ENCODE measurements at regions not wholly inside any gene's neighbourhood (a gene's known extent, or its start where the extent isn't known, plus 50 kb on each side); places are given as distances from the start of the nearest gene placed in this dataset.

GRCh38 chr10:130345728-130346127 lies 209.5 kb downstream of the GLRX3 start:
- ChIA-PET CTCF (no interaction called here), POLR2A (ENCODE audit: unreplicated experiment) (no interaction called here)
- Histone ChIP-seq H3K23ac (ENCODE audit: low read depth, low read length) (no peak overlapping the region), H3K4me2 (ENCODE audit: low read depth, low read length) (no peak overlapping the region), H3K9ac (ENCODE audit: low read depth, low read length) (no peak overlapping the region), H3K18ac (ENCODE audit: low read depth, low read length) (no peak overlapping the region), H3K27ac (ENCODE audit: insufficient read depth, low read length) (no peak overlapping the region), H2BK15ac (ENCODE audit: low read depth, low read length) (no peak overlapping the region), H3K56ac (ENCODE audit: extremely low read depth, insufficient read depth, low read length) (no peak overlapping the region), H2AFZ (replicated peaks; ENCODE audit: low read length, poor library complexity) (no peak overlapping the region), H3K14ac (replicated peaks; ENCODE audit: low read depth, low read length) (no peak overlapping the region), H4K8ac (ENCODE audit: low read depth in 2 of 2, low read length in 2 of 2) (no peak overlapping the region), H3K9me1 (ENCODE audit: insufficient read depth, low read length) (no peaks in the 10 kb centered on the region), H3K4me3 (ENCODE audit: insufficient read depth, low read depth, low read length) (no peak overlapping the region), H3K4ac (ENCODE audit: low read depth, low read length) (no peak overlapping the region), H3K4me1 (ENCODE audit: control insufficient read depth, insufficient read depth, low read length) (no peaks in the 10 kb centered on the region), H3K9me3 (ENCODE audit: control insufficient read depth, insufficient read depth, low read length) (peaks cover 24% of the 10 kb centered on the region), H4K91ac (ENCODE audit: insufficient read depth, low read depth, low read length) (no peak overlapping the region), H4K20me1 (ENCODE audit: insufficient read depth, low read length) (no peaks in the 10 kb centered on the region), H3K36me3 (ENCODE audit: control insufficient read depth, insufficient read depth, low read length) (no peaks in the 10 kb centered on the region), H2AK9ac (replicated peaks; ENCODE audit: low read depth, low read length, poor library complexity) (no peak overlapping the region), H2BK120ac (ENCODE audit: low read depth, low read length) (no peak overlapping the region), H2BK20ac (ENCODE audit: low read depth, low read length) (no peak overlapping the region), H3K79me1 (ENCODE audit: low read depth in 1 of 2, low read length in 2 of 2) (no peaks in the 10 kb centered on the region), H4K5ac (ENCODE audit: low read depth, low read length) (no peak overlapping the region), H3K27me3 (ENCODE audit: control insufficient read depth, insufficient read depth, low read length) (no peaks in the 10 kb centered on the region), H2AK5ac (ENCODE audit: low read depth, low read length) (no peak overlapping the region), H2BK5ac (ENCODE audit: low read depth, low read length, poor library complexity, severe bottlenecking) (no peak overlapping the region)
- BruUV-seq (replicated peaks): no TSS peak
- no peak for DNase-seq
- in situ Hi-C loops (cut with MboI; ENCODE audit: low sequenced_read_pairs) (no loop called here), intact Hi-C loops (cut with micrococcal nuclease) (no loop called here), dilution Hi-C loops (cut with HindIII; ENCODE audit: low sequenced_read_pairs, unreplicated experiment) (no loop called here)
- no peak for TF ChIP-seq POLR2A (IDR thresholded peaks at IDR 0.05; ENCODE audit: low read depth, low read length)
- TF ChIP-seq CEBPB (IDR thresholded peaks at IDR 0.05; ENCODE audit: low read depth, low read length): no peak
- no peak for TF ChIP-seq BHLHE40 (IDR thresholded peaks at IDR 0.05; ENCODE audit: low read depth, low read length)
- no peak for TF ChIP-seq RAD21 (IDR thresholded peaks at IDR 0.05; ENCODE audit: low read length)
- TF ChIP-seq CTCF (conservative IDR thresholded peaks at IDR 0.05; ENCODE audit: low read depth, low read length): no peak
- TF ChIP-seq RFX5 (IDR thresholded peaks at IDR 0.05; ENCODE audit: low read depth, low read length): no peak
- no peak for TF ChIP-seq NFE2L2 (IDR thresholded peaks at IDR 0.05; ENCODE audit: low read depth, low read length)
- no peak for TF ChIP-seq MXI1 (IDR thresholded peaks at IDR 0.05; ENCODE audit: borderline replicate concordance, low read depth, low read length)
- TF ChIP-seq SMC3 (IDR thresholded peaks at IDR 0.05; ENCODE audit: low read depth, low read length): no peak
- TF ChIP-seq MAFK (IDR thresholded peaks at IDR 0.05; ENCODE audit: low read depth, low read length): no peak
- no CpG with 5 or more reads among the region's 1 CpG for WGBS, 2 experiments (ENCODE audit: extremely low coverage in 2 of 2, insufficient read length in 1 of 2)
- no peak for ATAC-seq (ENCODE audit: low read depth)
